Stimulated activated naive CD8-positive, alpha-beta T cell treated with anti-CD3 and anti-CD28 coated beads, Interleukin-15, amount 100 ng/mL, for 72 hours (primary cell): ENCODE measurements at regions not wholly inside any gene's neighbourhood (a gene's known extent, or its start where the extent isn't known, plus 50 kb on each side); places are given as distances from the start of the nearest gene placed in this dataset.
"Not testable (repeated sequence)": the region's sequence is repeated elsewhere in the genome, so short reads cannot be mapped to it uniquely, and the experiment has no call there.

Experiments
- ATAC-seq: fragments of 150-1000 bp; cut with Tn5 transposase; 2 replicates; pipeline ENCODE4 v1.10.0; 2021; ENCODE audit warnings: mild to moderate bottlenecking, moderate library complexity
- DNase-seq, 2 donors: peaks; one replicate each; pipeline ENCODE4 v3.0.0; 2021 to 2022
- H3K27ac Mint-ChIP-seq, 2 donors: one replicate each; pipeline ENCODE4 v1.8.0; 2022; ENCODE audit warnings: mild to moderate bottlenecking in 2 of 2, mixed read lengths in 2 of 2, moderate library complexity in 2 of 2
- H3K27me3 Mint-ChIP-seq: one replicate; pipeline ENCODE4 v1.8.0; 2022; ENCODE audit warnings: mixed read lengths
- H3K4me1 Mint-ChIP-seq: one replicate; pipeline ENCODE4 v1.8.0; 2022; ENCODE audit warnings: mild to moderate bottlenecking, mixed read lengths
- H3K4me3 Mint-ChIP-seq, 2 donors: one replicate each; pipeline ENCODE4 v1.8.0; 2022; ENCODE audit warnings: mild to moderate bottlenecking in 2 of 2, mixed read lengths in 2 of 2, moderate library complexity in 1 of 2
- H3K9me3 Mint-ChIP-seq, 2 donors: one replicate each; pipeline ENCODE4 v1.8.0; 2022; ENCODE audit warnings: mixed read lengths in 2 of 2

DNA sequence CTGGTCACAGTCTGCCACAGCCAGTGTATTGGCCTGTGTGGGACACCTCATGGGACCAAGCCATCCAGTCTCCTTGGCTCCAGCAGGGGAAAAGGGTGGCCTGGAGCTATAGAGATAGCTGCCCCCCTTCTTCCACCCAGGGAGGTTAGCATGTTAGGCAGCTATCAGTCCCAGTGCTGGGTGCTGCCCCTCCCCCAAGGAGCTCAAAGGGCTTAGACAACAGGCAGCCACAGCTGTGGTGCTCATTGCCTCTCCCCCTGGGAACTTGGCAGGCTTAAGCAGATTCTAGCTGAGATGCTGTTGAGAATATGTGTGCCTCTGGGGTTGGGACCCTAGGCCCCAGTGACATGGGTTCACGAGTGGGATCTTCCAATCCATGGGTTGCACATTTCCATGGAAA is 226.0 kb upstream of the PTGER4 start:
- Mint-ChIP-seq H3K27me3 (no peaks in the 10 kb centered on the region), H3K27ac (no peak overlapping the region), H3K4me3 (no peak overlapping the region), H3K9me3 (peaks cover 33% of the 10 kb centered on the region in 2 donors), H3K4me1 (peaks cover 12% of the 10 kb centered on the region)
- no peak for ATAC-seq
- DNase-seq: no peak

DNA sequence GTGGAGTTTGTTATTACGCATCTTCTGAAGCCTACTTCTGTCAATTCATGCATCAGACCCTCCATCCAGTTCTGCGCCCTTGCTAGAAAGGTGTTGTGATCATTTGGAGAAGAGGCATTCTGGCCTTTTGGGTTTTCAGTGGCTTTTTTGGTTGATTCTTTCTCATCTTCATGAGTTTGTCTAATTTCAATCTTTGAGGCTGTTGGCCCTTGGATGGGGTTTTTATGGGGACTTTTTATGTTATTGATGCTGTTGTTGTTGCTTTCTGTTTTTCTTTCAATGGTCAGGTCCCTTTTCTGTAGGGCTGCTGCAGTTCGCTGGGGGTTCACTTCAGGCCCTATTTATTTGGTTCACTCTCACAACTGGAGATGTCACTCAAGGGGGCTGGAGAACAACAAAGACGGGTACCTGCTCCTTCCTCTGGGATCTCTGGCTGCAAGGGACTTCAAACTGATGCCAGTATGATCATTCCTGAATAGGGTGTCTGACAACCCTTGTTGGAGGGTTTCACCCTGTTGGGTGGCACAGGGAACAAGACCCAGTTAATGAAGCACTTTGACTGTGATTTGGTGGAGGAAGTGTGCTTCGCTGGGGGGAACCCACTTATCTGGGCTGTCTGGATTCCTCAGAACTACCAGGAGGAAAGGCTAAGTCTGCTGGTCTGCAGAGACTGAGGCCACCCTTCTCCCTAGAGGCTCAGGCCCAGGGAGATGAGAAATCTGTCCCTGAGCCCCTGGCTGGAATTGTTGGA is 226.7 kb upstream of the PTGER4 start:
- H3K27ac Mint-ChIP-seq: peak overlapping the region; percentile 18 to 21
- peaks cover 34 to 37% of the 10 kb centered on the region in 2 donors for H3K9me3 Mint-ChIP-seq
- no peak overlapping the region for H3K4me3 Mint-ChIP-seq
- H3K4me1 Mint-ChIP-seq: peaks cover 12% of the 10 kb centered on the region
- no peaks in the 10 kb centered on the region for H3K27me3 Mint-ChIP-seq
- DNase-seq: no peak
- ATAC-seq: no peak

DNA sequence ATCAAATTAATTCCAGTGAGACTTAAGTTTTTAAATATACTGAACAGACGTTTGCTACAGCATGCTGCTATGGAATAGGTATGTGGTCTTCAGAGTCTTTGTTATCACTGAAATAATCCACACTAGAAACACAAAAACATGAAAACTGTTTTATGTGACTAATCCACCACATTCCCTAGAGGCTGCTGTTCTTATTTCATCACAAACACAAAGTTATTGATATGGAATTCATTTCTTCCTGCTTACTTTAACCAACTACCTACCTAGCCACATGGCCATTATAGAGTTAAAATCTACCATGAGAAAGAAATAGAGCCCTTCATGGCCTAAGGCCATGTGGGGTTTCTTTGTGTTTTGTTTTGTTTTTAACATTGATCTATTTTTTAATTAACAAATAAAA is 232.3 kb upstream of the PTGER4 start:
- H3K27ac Mint-ChIP-seq: no peak overlapping the region
- DNase-seq: no peak
- H3K4me1 Mint-ChIP-seq: peaks cover 11% of the 10 kb centered on the region
- no peaks in the 10 kb centered on the region for H3K27me3 Mint-ChIP-seq
- no peak for ATAC-seq
- no peak overlapping the region for H3K4me3 Mint-ChIP-seq
- H3K9me3 Mint-ChIP-seq: peaks cover 49 to 57% of the 10 kb centered on the region in 2 donors

DNA sequence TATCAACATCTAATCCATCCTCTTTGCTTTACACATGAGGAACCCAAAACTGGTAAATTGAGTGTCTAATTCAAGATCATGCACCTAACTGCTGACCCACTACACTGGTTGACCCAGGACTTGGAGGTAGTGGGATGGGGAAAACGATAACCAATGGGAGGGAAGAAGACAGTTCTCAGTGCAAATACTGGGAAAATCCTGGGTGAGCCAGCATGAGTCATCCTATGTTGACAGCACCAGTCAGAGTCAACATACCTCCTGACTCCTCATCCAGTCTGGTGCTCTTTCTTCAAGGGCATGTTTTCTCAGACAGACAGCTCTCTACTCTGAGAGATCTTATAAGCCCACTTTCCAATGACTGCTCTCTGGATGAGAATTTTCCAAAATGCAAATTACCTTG is 232.8 kb upstream of the PTGER4 start:
- Mint-ChIP-seq H3K4me1 (peaks cover 13% of the 10 kb centered on the region), H3K9me3 (peaks cover 44 to 51% of the 10 kb centered on the region in 2 donors), H3K4me3 (no peak overlapping the region), H3K27me3 (no peaks in the 10 kb centered on the region), H3K27ac (no peak overlapping the region)
- ATAC-seq (no peak), DNase-seq (no peak)

DNA sequence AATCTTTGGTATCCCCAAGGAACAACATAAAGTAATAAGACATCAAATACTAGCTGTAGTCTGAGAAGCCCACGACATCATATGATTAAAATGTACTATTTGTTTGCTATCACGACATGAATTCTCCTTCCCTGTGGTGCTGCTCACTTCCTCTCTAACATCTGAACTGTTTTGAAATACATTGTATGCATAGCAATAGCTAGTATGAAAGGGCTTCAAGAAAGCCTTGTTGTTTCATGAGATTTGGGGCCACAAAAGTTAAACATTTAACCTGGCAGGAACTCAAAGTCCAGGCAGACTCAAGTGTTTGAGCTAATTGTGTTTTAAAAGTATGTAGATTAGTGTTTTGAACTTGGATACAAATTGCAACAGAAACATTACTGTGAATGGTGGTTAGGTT is 237.4 kb upstream of the PTGER4 start:
- DNase-seq: no peak
- Mint-ChIP-seq H3K4me1 (peaks cover 55% of the 10 kb centered on the region), H3K4me3 (peak overlapping the region; percentile 6 to 40)

DNA sequence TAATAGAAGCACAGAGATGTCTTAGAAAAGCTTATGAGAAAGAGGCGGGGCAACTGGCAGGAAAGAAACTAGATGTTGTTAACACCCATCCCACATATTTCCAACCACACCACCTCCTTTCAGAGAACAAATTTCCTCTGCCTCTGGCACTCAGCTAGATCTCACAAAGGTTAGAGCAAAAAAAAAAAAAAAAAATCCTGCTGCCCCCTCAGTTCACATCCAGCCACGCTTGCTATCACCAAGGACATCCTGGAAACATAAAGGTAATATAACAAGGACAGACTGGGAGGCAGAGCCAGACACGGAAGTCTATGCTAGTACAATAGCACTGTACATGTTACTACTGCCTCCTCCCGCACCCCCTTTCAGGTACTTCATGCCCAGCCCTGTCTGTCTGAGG is 238.0 kb upstream of the PTGER4 start:
- Mint-ChIP-seq H3K27ac (peak overlapping the region; percentile 86 to 92), H3K9me3 (peaks cover 29 to 36% of the 10 kb centered on the region in 2 donors), H3K4me1 (peaks cover 61% of the 10 kb centered on the region), H3K4me3 (peak overlapping the region; percentile 40 to 59), H3K27me3 (no peaks in the 10 kb centered on the region)
- DNase-seq: peak in 1 of 2 donors; percentile 51
- peak; percentile 67 for ATAC-seq

More for the DNA sequence above, 237.4 kb upstream of the PTGER4 start:
- Mint-ChIP-seq H3K9me3 (peaks cover 30 to 38% of the 10 kb centered on the region in 2 donors), H3K27me3 (no peaks in the 10 kb centered on the region), H3K27ac (peak overlapping the region; percentile 86 to 92)
- ATAC-seq: no peak

DNA sequence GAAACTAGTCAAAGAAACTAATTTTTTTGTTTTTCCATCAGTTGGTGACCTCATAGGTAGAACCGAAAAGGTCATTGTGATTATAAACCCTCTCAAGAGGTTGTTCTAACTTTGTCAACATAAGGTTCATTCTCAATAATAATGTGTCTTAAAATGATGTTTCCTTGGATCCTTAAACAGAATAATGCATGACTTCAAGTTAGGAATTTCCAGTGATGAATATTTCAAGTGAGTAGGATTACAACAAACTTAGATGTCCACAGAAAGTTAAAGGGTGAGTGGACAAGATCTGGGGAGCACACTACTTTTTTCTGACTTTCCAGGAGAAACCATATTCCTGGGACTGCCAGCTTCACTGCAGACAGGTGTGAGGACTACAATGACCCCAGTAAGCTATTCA is 239.0 kb upstream of the PTGER4 start:
- H3K27me3 Mint-ChIP-seq: no peaks in the 10 kb centered on the region
- peak overlapping the region; percentile 40 to 59 for H3K4me3 Mint-ChIP-seq
- DNase-seq (no peak), ATAC-seq (no peak)
- peaks cover 71% of the 10 kb centered on the region for H3K4me1 Mint-ChIP-seq
- H3K9me3 Mint-ChIP-seq: peaks cover 22 to 31% of the 10 kb centered on the region in 2 donors
- peak overlapping the region in 1 of 2 donors; percentile 86 for H3K27ac Mint-ChIP-seq

DNA sequence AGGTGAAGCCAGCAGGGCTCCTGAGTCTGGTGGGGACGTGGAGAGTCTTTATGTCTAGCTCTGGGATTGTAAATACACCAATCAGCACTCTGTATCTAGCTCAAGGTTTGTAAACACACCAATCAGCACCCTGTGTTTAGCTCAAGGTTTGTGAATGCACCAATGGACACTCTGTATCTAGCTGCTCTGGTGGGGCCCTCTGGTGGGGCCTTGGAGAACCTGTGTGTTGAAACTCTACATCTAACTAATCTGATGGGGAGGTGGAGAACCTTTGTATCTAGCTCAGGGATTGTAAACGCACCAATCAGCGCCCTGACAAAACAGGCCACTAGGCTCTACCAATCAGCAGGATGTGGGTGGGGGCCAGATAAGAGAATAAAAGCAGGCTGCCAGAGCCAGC is 240.6 kb upstream of the PTGER4 start:
- H3K4me3 Mint-ChIP-seq: peak overlapping the region in 1 of 2 donors; percentile 36
- H3K4me1 Mint-ChIP-seq: peaks cover 87% of the 10 kb centered on the region
- DNase-seq: peak in 1 of 2 donors; percentile 40
- H3K9me3 Mint-ChIP-seq: peaks cover 10 to 23% of the 10 kb centered on the region in 2 donors
- H3K27ac Mint-ChIP-seq, H3K27me3 Mint-ChIP-seq, ATAC-seq: not testable (repeated sequence)

DNA sequence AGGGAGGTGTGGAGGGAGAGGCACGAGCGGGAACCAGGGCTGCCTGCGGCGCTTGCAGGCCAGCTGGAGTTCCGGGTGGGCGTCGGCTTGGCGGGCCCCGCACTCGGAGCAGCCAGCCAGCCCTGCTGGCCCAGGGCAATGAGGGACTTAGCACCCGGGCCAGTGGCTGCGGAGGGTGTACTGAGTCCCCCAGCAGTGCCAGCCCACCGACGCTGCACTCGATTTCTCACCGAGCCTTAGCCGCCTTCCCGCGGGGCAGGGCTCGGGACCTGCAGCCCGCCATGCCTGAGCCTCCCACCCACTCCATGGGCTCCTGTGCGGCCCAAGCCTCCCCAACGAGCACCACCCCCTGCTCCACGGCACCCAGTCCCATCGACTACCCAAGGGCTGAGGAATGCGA is 241.1 kb upstream of the PTGER4 start:
- not testable (repeated sequence) for H3K27me3 Mint-ChIP-seq, H3K4me3 Mint-ChIP-seq, DNase-seq, ATAC-seq, H3K27ac Mint-ChIP-seq
- Mint-ChIP-seq H3K4me1 (peaks cover 92% of the 10 kb centered on the region), H3K9me3 (peaks cover 10 to 20% of the 10 kb centered on the region in 2 donors)

DNA sequence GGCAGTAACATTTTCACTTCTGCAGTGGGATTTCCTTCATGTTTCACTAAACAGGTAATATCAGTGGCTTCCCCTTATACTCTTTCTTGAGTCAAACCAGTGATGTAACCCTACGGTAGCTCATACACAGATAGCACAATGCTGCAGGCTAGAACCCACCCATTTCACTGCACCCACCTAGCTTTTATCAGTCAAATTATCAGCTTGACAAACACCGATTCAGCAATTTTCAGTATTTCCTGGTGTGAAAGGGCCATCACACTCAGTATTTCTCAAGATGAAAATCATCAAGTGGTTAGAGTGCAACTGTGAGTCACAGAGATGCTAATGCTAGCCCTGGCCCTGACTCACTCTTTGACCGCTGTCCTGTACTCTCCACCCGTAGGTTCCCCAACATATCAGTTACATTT is 242.3 kb upstream of the PTGER4 start:
- peaks cover 94% of the 10 kb centered on the region for H3K4me1 Mint-ChIP-seq
- ATAC-seq (peak; percentile 90), DNase-seq (peak in 1 of 2 donors; percentile 69)
- peak overlapping the region; percentile 54 to 82 for H3K4me3 Mint-ChIP-seq
- no peaks in the 10 kb centered on the region for H3K27me3 Mint-ChIP-seq
- peaks cover 10 to 11% of the 10 kb centered on the region in 2 donors for H3K9me3 Mint-ChIP-seq
- H3K27ac Mint-ChIP-seq: peak overlapping the region; percentile 72 to 93

DNA sequence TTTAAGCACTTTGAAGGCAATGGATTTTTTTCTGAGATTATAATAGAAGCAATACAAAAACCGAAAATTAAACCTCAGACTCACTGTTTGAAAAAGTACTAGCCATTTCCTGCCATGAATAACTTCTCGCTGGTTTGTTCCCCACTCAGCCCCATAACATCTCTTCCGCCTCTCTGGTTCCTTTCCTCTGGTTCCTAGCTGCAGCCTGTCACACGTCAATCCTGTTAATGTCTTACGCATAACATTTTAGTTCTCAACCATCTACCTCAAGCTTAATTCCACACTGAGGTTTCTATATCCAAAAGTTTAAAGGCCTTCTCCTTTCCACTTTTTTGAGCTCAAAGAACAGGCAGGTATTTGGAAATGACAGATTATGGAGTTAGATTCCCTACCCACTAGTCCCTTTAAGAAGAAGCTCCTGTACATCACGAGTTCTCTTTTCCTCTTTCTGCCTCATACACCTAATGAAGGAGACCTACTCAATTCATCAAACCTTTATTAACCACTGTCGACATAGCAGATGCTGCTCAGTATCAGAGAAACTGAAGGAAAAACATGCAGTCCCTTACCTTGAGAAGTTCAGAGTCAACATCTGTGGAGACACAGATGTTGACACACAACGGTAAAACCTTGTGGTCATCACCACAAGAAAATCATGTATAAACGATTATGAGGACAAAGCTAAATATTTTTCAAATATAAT is 243.0 kb upstream of the PTGER4 start:
- Mint-ChIP-seq H3K27me3 (no peaks in the 10 kb centered on the region), H3K9me3 (peaks cover 10 to 11% of the 10 kb centered on the region in 2 donors), H3K4me3 (peak overlapping the region; percentile 74 to 82), H3K4me1 (peaks cover 86% of the 10 kb centered on the region), H3K27ac (peak overlapping the region; percentile 51 to 93)
- DNase-seq: peak in 1 of 2 donors; percentile 58
- ATAC-seq: peak; percentile 76

DNA sequence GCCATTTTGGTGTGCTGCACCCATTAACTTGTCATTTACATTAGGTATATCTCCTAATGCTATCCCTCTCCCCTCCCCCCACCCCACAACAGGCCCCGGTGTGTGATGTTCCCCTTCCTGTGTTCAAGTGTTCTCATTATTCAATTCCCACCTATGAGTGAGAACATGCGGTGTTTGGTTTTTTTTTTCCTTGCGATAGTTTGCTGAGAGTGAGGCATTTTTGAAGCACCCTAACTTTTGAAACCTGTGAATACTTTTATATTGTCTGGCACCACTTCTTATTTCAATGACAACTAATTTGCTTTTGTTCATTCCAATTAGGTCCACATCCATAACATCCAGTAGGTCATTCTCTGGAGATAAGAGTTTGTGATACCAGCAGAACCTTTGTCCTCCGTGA is 244.0 kb upstream of the PTGER4 start:
- Mint-ChIP-seq H3K9me3 (peaks cover 10 to 11% of the 10 kb centered on the region in 2 donors), H3K27ac (peak overlapping the region in 1 of 2 donors; percentile 6), H3K4me1 (peaks cover 77% of the 10 kb centered on the region), H3K4me3 (peak overlapping the region; percentile 24 to 51)
- not testable (repeated sequence) for ATAC-seq, H3K27me3 Mint-ChIP-seq, DNase-seq

DNA sequence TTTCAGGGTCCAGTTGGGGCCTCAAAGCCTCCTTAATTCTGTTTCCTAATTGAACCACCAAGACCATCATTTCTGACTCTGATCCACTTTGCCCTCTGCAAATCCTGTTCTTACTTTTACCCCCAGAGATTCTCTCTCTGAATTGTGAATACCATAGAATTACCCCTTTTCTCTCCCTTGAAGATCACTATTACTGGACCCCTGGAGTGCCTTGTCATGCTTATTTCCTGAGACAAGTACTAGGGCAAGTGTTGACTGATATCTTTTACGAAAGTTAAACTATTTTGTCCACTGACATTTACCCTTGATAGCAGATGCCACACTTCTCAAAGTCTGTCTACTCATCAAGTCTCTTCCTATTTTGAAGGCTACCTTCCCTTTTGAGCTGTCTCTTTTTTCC is 246.9 kb upstream of the PTGER4 start:
- H3K4me3 Mint-ChIP-seq: no peak overlapping the region
- DNase-seq (no peak), ATAC-seq (no peak)
- no peak overlapping the region for H3K27ac Mint-ChIP-seq
- peaks cover 80% of the 10 kb centered on the region for H3K4me1 Mint-ChIP-seq
- H3K27me3 Mint-ChIP-seq: no peaks in the 10 kb centered on the region
- peaks cover 0 to 4% of the 10 kb centered on the region in 2 donors for H3K9me3 Mint-ChIP-seq

DNA sequence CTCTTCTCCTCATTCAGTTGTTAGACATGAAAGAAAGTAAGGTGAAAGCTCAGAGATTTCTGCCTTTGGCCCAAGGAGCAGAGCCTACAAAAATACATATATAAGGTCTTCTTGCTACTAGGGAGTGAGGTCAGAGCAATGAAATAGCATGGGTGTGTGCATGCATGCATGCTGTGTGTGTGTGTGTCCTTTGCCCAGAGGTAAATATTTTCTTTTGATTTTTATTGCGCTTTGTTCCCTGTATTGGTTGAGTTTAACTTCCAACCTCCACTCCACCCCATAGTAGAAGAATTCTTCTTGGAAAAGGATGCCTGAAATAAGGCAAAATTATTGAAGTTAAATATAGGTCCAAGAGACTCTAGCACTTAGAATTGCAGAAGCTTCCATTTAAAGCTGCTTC is 248.0 kb upstream of the PTGER4 start:
- Mint-ChIP-seq H3K4me3 (no peak overlapping the region), H3K9me3 (peaks cover 0 to 4% of the 10 kb centered on the region in 2 donors), H3K27me3 (no peaks in the 10 kb centered on the region), H3K27ac (no peak overlapping the region), H3K4me1 (peaks cover 69% of the 10 kb centered on the region)
- no peak for ATAC-seq
- DNase-seq: no peak

DNA sequence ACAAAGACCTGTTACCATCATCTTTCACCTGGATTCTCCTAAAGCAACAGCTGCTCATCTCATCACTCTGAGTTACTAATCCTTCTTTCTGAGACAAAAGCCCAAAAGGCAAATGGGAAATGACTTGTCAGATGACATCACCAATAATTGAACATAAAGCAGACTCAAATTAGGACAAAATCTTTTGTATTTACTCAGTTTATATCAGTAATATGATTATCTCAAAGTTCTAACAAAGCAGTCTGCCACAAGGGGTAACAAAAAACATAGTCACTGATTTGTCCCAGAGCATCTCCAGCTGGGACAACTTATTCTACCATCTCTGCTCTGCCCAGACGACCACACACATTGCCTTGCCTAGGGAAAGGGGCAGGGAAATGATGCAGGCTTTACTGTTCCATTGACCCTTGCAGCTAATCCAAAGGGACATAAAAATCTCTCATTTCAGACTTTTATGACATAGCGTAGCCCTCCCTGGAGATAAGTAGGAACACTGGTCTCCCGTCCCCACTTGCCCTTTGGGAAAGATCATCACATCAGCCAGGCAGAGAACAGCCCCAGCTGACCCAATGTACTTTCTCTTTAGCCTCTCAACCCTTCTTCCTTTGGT is 249.5 kb upstream of the PTGER4 start:
- ATAC-seq: no peak
- peak overlapping the region in 1 of 2 donors; percentile 21 for H3K27ac Mint-ChIP-seq

More for the DNA sequence above, 249.5 kb upstream of the PTGER4 start:
- Mint-ChIP-seq H3K9me3 (peaks cover 13 to 15% of the 10 kb centered on the region in 2 donors), H3K4me1 (peaks cover 54% of the 10 kb centered on the region), H3K27me3 (no peaks in the 10 kb centered on the region), H3K4me3 (peak overlapping the region in 1 of 2 donors; percentile 7)
- DNase-seq: no peak
